CD4-positive, alpha-beta T cell treated with Interleukin-12 subunit alpha and Interleukin-12 subunit beta, for 1 hour (primary cell): ENCODE measurements at regions not wholly inside any gene's neighbourhood (a gene's known extent, or its start where the extent isn't known, plus 50 kb on each side); places are given as distances from the start of the nearest gene placed in this dataset.
"Not testable (repeated sequence)": the region's sequence is repeated elsewhere in the genome, so short reads cannot be mapped to it uniquely, and the experiment has no call there.

Source experiments
- DNase-seq: peaks from one replicate; pipeline ENCODE4 v3.0.0-alpha.2; 2020

- DNase-seq = no peak
These were observed 427.7 kb upstream of the NOX3 start for GRCh38 chr6:155883334-155883731.

- DNase-seq = peak; percentile 12
These were observed 427.1 kb upstream of the NOX3 start for GRCh38 chr6:155882527-155883333.

- no peak for DNase-seq
These were observed 426.3 kb upstream of the NOX3 start for GRCh38 chr6:155881826-155882526.

- no peak for DNase-seq
These were observed 425.3 kb upstream of the NOX3 start for GRCh38 chr6:155880900-155881299.

- DNase-seq = no peak
These were observed 417.3 kb upstream of the NOX3 start for GRCh38 chr6:155872961-155873360.

- DNase-seq = no peak
These were observed 412.0 kb upstream of the NOX3 start for GRCh38 chr6:155867682-155868081.

GRCh38 chr6:155866676-155867390, 411.2 kb upstream of the NOX3 start:
- not testable (repeated sequence) for DNase-seq

- DNase-seq = no peak
These were observed 406.2 kb upstream of the NOX3 start for GRCh38 chr6:155861821-155862220.

GRCh38 chr6:155858906-155859305, 403.3 kb upstream of the NOX3 start:
- not testable (repeated sequence) for DNase-seq

- DNase-seq = no peak
These were observed 399.1 kb upstream of the NOX3 start for GRCh38 chr6:155854787-155855186.

GRCh38 chr6:155853011-155853410, 397.4 kb upstream of the NOX3 start:
- DNase-seq = no peak

- no peak for DNase-seq
These were observed 394.8 kb upstream of the NOX3 start for GRCh38 chr6:155850408-155850841.

GRCh38 chr6:155847711-155848110, 392.1 kb upstream of the NOX3 start:
- no peak for DNase-seq

GRCh38 chr6:155837474-155837873, 381.8 kb upstream of the NOX3 start:
- no peak for DNase-seq

- DNase-seq = no peak
These were observed 377.0 kb upstream of the NOX3 start for GRCh38 chr6:155832596-155832995.

GRCh38 chr6:155830531-155830930, 374.9 kb upstream of the NOX3 start:
- DNase-seq = no peak

- no peak for DNase-seq
These were observed 374.0 kb upstream of the NOX3 start for GRCh38 chr6:155829646-155830045.

- DNase-seq = no peak
These were observed 373.4 kb upstream of the NOX3 start for GRCh38 chr6:155828989-155829388.

- DNase-seq = no peak
These were observed 363.1 kb upstream of the NOX3 start for GRCh38 chr6:155818698-155819097.

GRCh38 chr6:155813548-155813947, 357.9 kb upstream of the NOX3 start:
- no peak for DNase-seq

GRCh38 chr6:155807243-155807642, 351.6 kb upstream of the NOX3 start:
- no peak for DNase-seq

- DNase-seq = no peak
These were observed 345.4 kb upstream of the NOX3 start for GRCh38 chr6:155801046-155801445.

GRCh38 chr6:155798876-155799275, 343.2 kb upstream of the NOX3 start:
- not testable (repeated sequence) for DNase-seq
